ENCODE measurements at regions not wholly inside any gene's neighbourhood (a gene's known extent, or its start where the extent isn't known, plus 50 kb on each side); places are given as distances from the start of the nearest gene placed in this dataset.

GRCh38 chr16:50984688-50985087 lies 166.4 kb downstream of the SALL1 start:
- Mint-ChIP-seq H3K9me3 (peaks cover 3% of the 10 kb centered on the region), H3K27ac (no peak overlapping the region), H3K4me3 (no peak overlapping the region), H3K36me3 (ENCODE audit: low read depth) (no peaks in the 10 kb centered on the region), H3K27me3 (ENCODE audit: low read depth, poor library complexity) (peaks cover 22% of the 10 kb centered on the region), H3K4me1 (no peaks in the 10 kb centered on the region)
- DNase-seq: no peak
- no peak for TF ChIP-seq CTCF (IDR thresholded peaks at IDR 0.05)

GRCh38 chr16:50982808-50983207 lies 168.3 kb downstream of the SALL1 start:
- H3K36me3 Mint-ChIP-seq (ENCODE audit: low read depth): no peaks in the 10 kb centered on the region
- H3K27me3 Mint-ChIP-seq (ENCODE audit: low read depth, poor library complexity): peaks cover 19% of the 10 kb centered on the region

GRCh38 chr16:50981951-50982350 lies 169.1 kb downstream of the SALL1 start:
- Mint-ChIP-seq H3K4me1 (no peaks in the 10 kb centered on the region), H3K4me3 (no peak overlapping the region), H3K36me3 (ENCODE audit: low read depth) (no peaks in the 10 kb centered on the region), H3K27ac (no peak overlapping the region), H3K9me3 (peaks cover 3% of the 10 kb centered on the region), H3K27me3 (ENCODE audit: low read depth, poor library complexity) (peaks cover 16% of the 10 kb centered on the region)
- TF ChIP-seq CTCF (IDR thresholded peaks at IDR 0.05): no peak
- DNase-seq: no peak

More at GRCh38 chr16:50982808-50983207, 168.3 kb downstream of the SALL1 start:
- no peaks in the 10 kb centered on the region for H3K4me1 Mint-ChIP-seq
- TF ChIP-seq CTCF (IDR thresholded peaks at IDR 0.05): no peak
- peaks cover 3% of the 10 kb centered on the region for H3K9me3 Mint-ChIP-seq
- H3K4me3 Mint-ChIP-seq: no peak overlapping the region
- no peak overlapping the region for H3K27ac Mint-ChIP-seq
- no peak for DNase-seq

- Mint-ChIP-seq H3K27me3 (ENCODE audit: low read depth, poor library complexity) (peaks cover 22% of the 10 kb centered on the region), H3K36me3 (ENCODE audit: low read depth) (no peaks in the 10 kb centered on the region), H3K9me3 (peaks cover 3% of the 10 kb centered on the region), H3K27ac (no peak overlapping the region), H3K4me3 (no peak overlapping the region), H3K4me1 (no peaks in the 10 kb centered on the region)
- TF ChIP-seq CTCF (IDR thresholded peaks at IDR 0.05): no peak
- no peak for DNase-seq
Observed at GRCh38 chr16:50980666-50981065, 170.4 kb downstream of the SALL1 start.

- H3K4me1 Mint-ChIP-seq: no peaks in the 10 kb centered on the region
- TF ChIP-seq CTCF (IDR thresholded peaks at IDR 0.05): no peak
- peaks cover 21% of the 10 kb centered on the region for H3K27me3 Mint-ChIP-seq (ENCODE audit: low read depth, poor library complexity)
- H3K36me3 Mint-ChIP-seq (ENCODE audit: low read depth): no peaks in the 10 kb centered on the region
- DNase-seq: no peak
- H3K27ac Mint-ChIP-seq: no peak overlapping the region
- H3K9me3 Mint-ChIP-seq: peaks cover 3% of the 10 kb centered on the region
- H3K4me3 Mint-ChIP-seq: no peak overlapping the region
Observed at GRCh38 chr16:50979806-50980620, 171.1 kb downstream of the SALL1 start.

GRCh38 chr16:50977138-50977537 lies 173.9 kb downstream of the SALL1 start:
- TF ChIP-seq CTCF (IDR thresholded peaks at IDR 0.05): no peak
- peaks cover 22% of the 10 kb centered on the region for H3K27me3 Mint-ChIP-seq (ENCODE audit: low read depth, poor library complexity)
- peaks cover 13% of the 10 kb centered on the region for H3K4me1 Mint-ChIP-seq
- peaks cover 6% of the 10 kb centered on the region for H3K9me3 Mint-ChIP-seq
- no peak overlapping the region for H3K27ac Mint-ChIP-seq
- no peak overlapping the region for H3K4me3 Mint-ChIP-seq
- peak; percentile 17 for DNase-seq
- H3K36me3 Mint-ChIP-seq (ENCODE audit: low read depth): no peaks in the 10 kb centered on the region

Measured in nephron progenitor cell (in vitro differentiated cells).